ENCODE measurements at regions not wholly inside any gene's neighbourhood (a gene's known extent, or its start where the extent isn't known, plus 50 kb on each side); places are given as distances from the start of the nearest gene placed in this dataset.

DNA sequence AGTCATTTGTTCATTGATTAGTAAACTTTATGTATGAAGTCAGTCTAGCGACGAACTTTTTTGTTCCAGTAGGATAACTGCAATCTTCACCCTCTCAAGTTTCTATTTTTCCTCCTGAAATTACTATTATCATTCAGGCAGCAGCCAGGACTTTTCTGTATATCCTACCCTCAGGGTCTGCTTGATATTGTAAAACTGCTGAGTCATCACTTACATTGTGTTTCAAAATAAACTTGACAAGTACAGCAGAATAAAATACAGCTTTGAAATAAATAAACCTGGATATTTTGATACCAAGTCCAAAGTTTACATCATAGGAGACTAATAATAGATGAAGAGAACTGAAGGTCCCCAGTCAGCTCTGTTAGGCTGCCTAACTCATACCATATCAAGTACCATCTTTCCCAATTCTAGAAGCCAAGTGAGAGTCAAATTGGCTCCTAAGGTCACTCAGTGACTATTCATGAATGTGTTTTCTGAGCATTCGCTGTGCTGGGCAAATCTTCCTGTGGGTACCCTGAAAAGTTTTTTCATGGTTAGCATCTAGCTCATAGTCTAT lies 234.6 kb downstream of the PARP8 start:
- TF ChIP-seq, protein P1, sequence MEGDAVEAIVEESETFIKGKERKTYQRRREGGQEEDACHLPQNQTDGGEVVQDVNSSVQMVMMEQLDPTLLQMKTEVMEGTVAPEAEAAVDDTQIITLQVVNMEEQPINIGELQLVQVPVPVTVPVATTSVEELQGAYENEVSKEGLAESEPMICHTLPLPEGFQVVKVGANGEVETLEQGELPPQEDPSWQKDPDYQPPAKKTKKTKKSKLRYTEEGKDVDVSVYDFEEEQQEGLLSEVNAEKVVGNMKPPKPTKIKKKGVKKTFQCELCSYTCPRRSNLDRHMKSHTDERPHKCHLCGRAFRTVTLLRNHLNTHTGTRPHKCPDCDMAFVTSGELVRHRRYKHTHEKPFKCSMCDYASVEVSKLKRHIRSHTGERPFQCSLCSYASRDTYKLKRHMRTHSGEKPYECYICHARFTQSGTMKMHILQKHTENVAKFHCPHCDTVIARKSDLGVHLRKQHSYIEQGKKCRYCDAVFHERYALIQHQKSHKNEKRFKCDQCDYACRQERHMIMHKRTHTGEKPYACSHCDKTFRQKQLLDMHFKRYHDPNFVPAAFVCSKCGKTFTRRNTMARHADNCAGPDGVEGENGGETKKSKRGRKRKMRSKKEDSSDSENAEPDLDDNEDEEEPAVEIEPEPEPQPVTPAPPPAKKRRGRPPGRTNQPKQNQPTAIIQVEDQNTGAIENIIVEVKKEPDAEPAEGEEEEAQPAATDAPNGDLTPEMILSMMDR (conservative IDR thresholded peaks at IDR 0.05; ENCODE audit: low read depth, low read length), result no peak
- no peak for TF ChIP-seq EZH2 (IDR thresholded peaks at IDR 0.05; ENCODE audit: borderline replicate concordance, low read depth, low read length, poor library complexity, severe bottlenecking)
